K562 (cell line): ENCODE measurements at regions not wholly inside any gene's neighbourhood (a gene's known extent, or its start where the extent isn't known, plus 50 kb on each side); places are given as distances from the start of the nearest gene placed in this dataset.

ENCODE experiments used
- ATAC-seq: fragments of 200-7000 bp; cut with Tn5 transposase; 3 replicates; pipeline ENCODE4 v1.9.1; 2020; ENCODE audit warnings: moderate library complexity
- BruUV-seq: library from RNA; stranded (reverse); fragments of 400-500 nt; replicated peaks from 2 replicates; lab custom pipeline; 2021; lab: Mats Ljungman, UMichigan
- CTCF ChIA-PET: fragments of 300-600 bp; formaldehyde crosslinking; extraction: SDS; loops from one replicate; lab custom pipeline; 2021; ENCODE audit warnings: low intra/inter-chr PET ratio; lab: Yijun Ruan, JAX
- POLR2A ChIA-PET: fragments of 300-600, 350-650 bp; sonication (Branson Sonifier 250); formaldehyde crosslinking; extraction: SDS; loops from one replicate; lab custom pipeline; 2021; ENCODE audit warnings: antibody characterized with exemption, inconsistent platforms; lab: Yijun Ruan, JAX
- DNase-seq, 4 experiments: peaks; one replicate each; pipeline versions ENCODE4 v3.0.0 to v3.0.0-alpha.2; 2011 to 2018; ENCODE audit warnings: low spot score in 3 of 4, mixed read lengths in 3 of 4; ENCODE audit errors: extremely low read depth in 1 of 4
- FAIRE-seq: peaks from 2 replicates; lab custom pipeline; 2011; peaks lifted over from hg19 to GRCh38; lab: Jason Lieb, UNC
- H2AFZ ChIP-seq: 2 replicates; pipeline ENCODE4 v1.6.0; 2011; ENCODE audit warnings: low read depth, low read length, control low read depth, inconsistent platforms
- H3K27ac ChIP-seq: fragments of 200-600 bp; 3 replicates; pipeline ENCODE4 v1.8.0; 2011; ENCODE audit warnings: low read depth, mild to moderate bottlenecking, control low read depth, inconsistent platforms, low read length, moderate library complexity, mixed read lengths; ENCODE audit errors: extremely low read depth
- H3K27me3 ChIP-seq, 2 experiments: fragments of 300-600 bp in 1 of 2; 2 replicates in 1 of 2; 3 replicates in 1 of 2; pipeline versions ENCODE4 v1.6.0 to v1.8.0; 2011; ENCODE audit warnings: inconsistent platforms in 2 of 2, low read length in 2 of 2, mild to moderate bottlenecking in 1 of 2, mixed read lengths in 1 of 2, moderate library complexity in 1 of 2; ENCODE audit not compliant: control insufficient read depth in 2 of 2, insufficient read depth in 2 of 2
- H3K36me3 ChIP-seq: fragments of 300-600 bp; 3 replicates; pipeline ENCODE4 v1.8.0; 2011; ENCODE audit warnings: mild to moderate bottlenecking, low read length, inconsistent platforms; ENCODE audit not compliant: control insufficient read depth, insufficient read depth
- H3K4me1 ChIP-seq, 2 experiments: fragments of 200-600 bp in 1 of 2; replicated peaks in 1 of 2; 2 replicates in 1 of 2; 3 replicates in 1 of 2; pipeline versions ENCODE4 v1.5.1 to v1.8.0; 2011; ENCODE audit warnings: inconsistent platforms in 2 of 2, low read length in 2 of 2, mild to moderate bottlenecking in 1 of 2, mixed read lengths in 1 of 2, moderate library complexity in 1 of 2; ENCODE audit not compliant: control insufficient read depth in 2 of 2, insufficient read depth in 2 of 2
- H3K4me2 ChIP-seq: 2 replicates; pipeline ENCODE4 v1.6.1; 2011; ENCODE audit warnings: low read length, control low read depth, inconsistent platforms, mixed read lengths; ENCODE audit not compliant: insufficient read depth
- H3K4me3 ChIP-seq: fragments of 200-600 bp; sonication (generic), shearing (Covaris generic); 2 replicates; pipeline ENCODE4 v1.5.1; 2016; ENCODE audit warnings: control low read depth, inconsistent platforms
- H3K79me2 ChIP-seq: fragments of 200-600 bp; 3 replicates; pipeline ENCODE4 v1.8.0; 2011; ENCODE audit warnings: low read length, inconsistent platforms; ENCODE audit not compliant: control insufficient read depth, insufficient read depth
- H3K9ac ChIP-seq, 2 experiments: 2 replicates each; pipeline versions ENCODE4 v1.6.0 to v1.6.1; 2011; ENCODE audit warnings: low read depth in 2 of 2, low read length in 2 of 2, control low read depth in 1 of 2, inconsistent platforms in 1 of 2, mild to moderate bottlenecking in 1 of 2, mixed read lengths in 1 of 2; ENCODE audit not compliant: insufficient read depth in 1 of 2
- H3K9me1 ChIP-seq: one replicate; pipeline ENCODE4 v1.6.0; 2011; ENCODE audit warnings: inconsistent platforms, mild to moderate bottlenecking, low read length, moderate library complexity; ENCODE audit not compliant: control insufficient read depth, insufficient read depth
- H3K9me3 ChIP-seq: replicated peaks from 2 replicates; pipeline ENCODE4 v1.5.1; 2011; ENCODE audit warnings: low read depth, low read length, inconsistent platforms; ENCODE audit not compliant: control insufficient read depth, insufficient read depth
- H4K20me1 ChIP-seq: replicated peaks from 2 replicates; pipeline ENCODE4 v1.6.1; 2011; ENCODE audit warnings: low read length, inconsistent platforms, mixed read lengths; ENCODE audit not compliant: control insufficient read depth, insufficient read depth
- ARHGAP35 ChIP-seq: fragments of 450-650 bp; IDR thresholded peaks from 2 replicates; pipeline ENCODE4 v1.6.1; 2018; ENCODE audit not compliant: partially characterized antibody
- CAMTA2 ChIP-seq: fragments of 250-450 bp; sonication (Bioruptor Pico); conservative IDR thresholded peaks from 2 replicates; pipeline ENCODE4 v1.5.1; 2022
- CREB1 ChIP-seq, 2 experiments: sonication (generic) in 1 of 2; formaldehyde crosslinking in 1 of 2; IDR thresholded peaks; 2 replicates each; pipeline versions ENCODE4 v1.6.1 to v1.8.0; 2012 to 2022; ENCODE audit warnings: inconsistent platforms in 1 of 2, mild to moderate bottlenecking in 1 of 2, missing genetic modification reagents in 1 of 2, moderate library complexity in 1 of 2
- DNMT1 ChIP-seq: fragments of 450-650 bp; IDR thresholded peaks from 2 replicates; pipeline ENCODE4 v1.6.1; 2016; ENCODE audit warnings: antibody characterized with exemption, mild to moderate bottlenecking
- FOXJ3 ChIP-seq: sonication (generic); formaldehyde crosslinking; IDR thresholded peaks from 2 replicates; pipeline ENCODE4 v1.4.0; 2020; ENCODE audit warnings: mild to moderate bottlenecking, missing genetic modification reagents
- FOXO4 ChIP-seq: fragments of 450-650 bp; formaldehyde crosslinking; IDR thresholded peaks from 2 replicates; pipeline ENCODE4 v1.4.0; 2020; ENCODE audit warnings: mild to moderate bottlenecking, moderate library complexity
- RBM34 ChIP-seq: fragments of 200-400 bp; formaldehyde crosslinking; IDR thresholded peaks from 2 replicates; pipeline ENCODE4 v1.6.1; 2018; ENCODE audit warnings: low read length, borderline replicate concordance; ENCODE audit not compliant: insufficient read depth
- RHOXF2B ChIP-seq: fragments of 250-450 bp; sonication (Bioruptor Pico); conservative IDR thresholded peaks from 2 replicates; pipeline ENCODE4 v1.5.1; 2021
- SMAD1 ChIP-seq: fragments of 150-350 bp; IDR thresholded peaks from 2 replicates; pipeline ENCODE4 v1.6.1; 2014; ENCODE audit warnings: low read length, low read depth; ENCODE audit not compliant: partially characterized antibody
- ZNF253 ChIP-seq: fragments of 250-450 bp; sonication (Bioruptor Pico); conservative IDR thresholded peaks from 2 replicates; pipeline ENCODE4 v1.6.1; 2021; ENCODE audit warnings: mild to moderate bottlenecking
- ZNF699 ChIP-seq: fragments of 250-450 bp; sonication (Bioruptor Pico); IDR thresholded peaks from 2 replicates; pipeline ENCODE4 v1.8.0; 2021; ENCODE audit warnings: mild to moderate bottlenecking, moderate library complexity; ENCODE audit not compliant: insufficient replicate concordance
- WGBS: fragments of 100-300 bp; shearing (Covaris generic); methylation state at CpG from one replicate; pipeline ENCODE4 v1.1.6; 2016; ENCODE audit warnings: low coverage, mixed read lengths; ENCODE audit not compliant: insufficient coverage; ENCODE audit errors: missing lambda C conversion rate; 5-methylcytosine and 5-hydroxymethylcytosine counted together
- in situ Hi-C: fragments of 300-500 bp; cut with MboI; formaldehyde crosslinking; loops from 4 replicates; pipeline ENCODE4 v1.15.0; 2018; ENCODE audit warnings: inconsistent platforms, mixed read lengths
- intact Hi-C: fragments of 100-400 bp; cut with micrococcal nuclease; formaldehyde crosslinking; loops from 2 replicates; pipeline ENCODE4 v1.14.2; 2022
- TF ChIP-seq, protein P1 (sequence below), 2 experiments: fragments of 150-350 bp in 1 of 2; IDR thresholded peaks; 2 replicates each; pipeline ENCODE4 v1.6.1; 2012 to 2016; ENCODE audit warnings: low read depth in 2 of 2, low read length in 2 of 2, mild to moderate bottlenecking in 1 of 2, moderate library complexity in 1 of 2

DNA sequence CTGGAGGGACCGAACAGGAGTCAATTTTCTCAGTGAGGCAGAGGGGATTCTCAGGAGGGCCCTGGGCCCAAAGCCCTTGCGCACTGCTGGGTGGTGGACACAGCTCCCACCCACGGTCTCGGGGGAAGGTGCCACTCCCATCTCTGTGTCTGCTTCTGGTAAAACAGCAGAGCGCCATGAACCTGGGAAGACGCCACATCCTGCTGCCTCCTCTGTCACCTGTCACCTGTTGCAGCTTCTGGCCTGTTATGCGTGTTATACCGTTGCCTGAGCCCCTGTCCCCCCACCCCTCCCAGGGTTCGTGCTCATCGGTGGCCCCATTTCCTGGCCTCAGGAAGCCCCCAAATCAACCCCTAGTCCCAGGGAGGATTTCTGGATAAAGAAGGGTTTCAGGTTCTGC lies 125.8 kb upstream of the AJAP1 start:
- H3K27me3 ChIP-seq: peaks cover 0 to 21% of the 10 kb centered on the region in 2 experiments; a peak in 2 of 5 replicates
- no TSS peak for BruUV-seq
- in situ Hi-C loops: no loop called here
- H3K9ac ChIP-seq: no peak overlapping the region
- FAIRE-seq (no peak), DNase-seq (no peak)
- H3K9me3 ChIP-seq: no peaks in the 10 kb centered on the region; the same call in 1 of the 2 replicates
- H3K79me2 ChIP-seq: no peaks in the 10 kb centered on the region
- H4K20me1 ChIP-seq: no peaks in the 10 kb centered on the region
- no peaks in the 10 kb centered on the region for H3K4me1 ChIP-seq
- H3K27ac ChIP-seq: no peak overlapping the region
- POLR2A ChIA-PET: interaction anchor here (1.0 kb wide), 1 partner anchor 10 kb away, joined by 3 read pairs; no protein-coding TSS in a partner anchor
- CTCF ChIA-PET: no interaction called here
- no peak for TF ChIP-seq FOXJ3
- TF ChIP-seq FOXO4 (CRISPR knock-in tag): no peak
- TF ChIP-seq DNMT1: no peak
- no peak for TF ChIP-seq CREB1 (IDR thresholded peaks at IDR 0.05)
- TF ChIP-seq CREB1 (CRISPR knock-in tag; IDR thresholded peaks at IDR 0.05): no peak
- TF ChIP-seq ARHGAP35: no peak
- TF ChIP-seq ZNF699: no peak
- TF ChIP-seq CAMTA2 (CRISPR knock-in tag): no peak
- TF ChIP-seq, protein P1, sequence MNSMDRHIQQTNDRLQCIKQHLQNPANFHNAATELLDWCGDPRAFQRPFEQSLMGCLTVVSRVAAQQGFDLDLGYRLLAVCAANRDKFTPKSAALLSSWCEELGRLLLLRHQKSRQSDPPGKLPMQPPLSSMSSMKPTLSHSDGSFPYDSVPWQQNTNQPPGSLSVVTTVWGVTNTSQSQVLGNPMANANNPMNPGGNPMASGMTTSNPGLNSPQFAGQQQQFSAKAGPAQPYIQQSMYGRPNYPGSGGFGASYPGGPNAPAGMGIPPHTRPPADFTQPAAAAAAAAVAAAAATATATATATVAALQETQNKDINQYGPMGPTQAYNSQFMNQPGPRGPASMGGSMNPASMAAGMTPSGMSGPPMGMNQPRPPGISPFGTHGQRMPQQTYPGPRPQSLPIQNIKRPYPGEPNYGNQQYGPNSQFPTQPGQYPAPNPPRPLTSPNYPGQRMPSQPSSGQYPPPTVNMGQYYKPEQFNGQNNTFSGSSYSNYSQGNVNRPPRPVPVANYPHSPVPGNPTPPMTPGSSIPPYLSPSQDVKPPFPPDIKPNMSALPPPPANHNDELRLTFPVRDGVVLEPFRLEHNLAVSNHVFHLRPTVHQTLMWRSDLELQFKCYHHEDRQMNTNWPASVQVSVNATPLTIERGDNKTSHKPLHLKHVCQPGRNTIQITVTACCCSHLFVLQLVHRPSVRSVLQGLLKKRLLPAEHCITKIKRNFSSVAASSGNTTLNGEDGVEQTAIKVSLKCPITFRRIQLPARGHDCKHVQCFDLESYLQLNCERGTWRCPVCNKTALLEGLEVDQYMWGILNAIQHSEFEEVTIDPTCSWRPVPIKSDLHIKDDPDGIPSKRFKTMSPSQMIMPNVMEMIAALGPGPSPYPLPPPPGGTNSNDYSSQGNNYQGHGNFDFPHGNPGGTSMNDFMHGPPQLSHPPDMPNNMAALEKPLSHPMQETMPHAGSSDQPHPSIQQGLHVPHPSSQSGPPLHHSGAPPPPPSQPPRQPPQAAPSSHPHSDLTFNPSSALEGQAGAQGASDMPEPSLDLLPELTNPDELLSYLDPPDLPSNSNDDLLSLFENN (IDR thresholded peaks at IDR 0.05; ENCODE audit: low read depth in 2 of 2, low read length in 2 of 2): no peak
- no peak for TF ChIP-seq RBM34
- no peak for TF ChIP-seq RHOXF2B (CRISPR knock-in tag)
- TF ChIP-seq ZNF253 (CRISPR knock-in tag): no peak
- no peak for TF ChIP-seq SMAD1
- TF ChIP-seq, all 486 proteins: peak for 0
- WGBS: 0% methylated on average over 10 of the region's 10 CpGs
- intact Hi-C loops: no loop called here
- Histone ChIP-seq H2AFZ (no peak overlapping the region), H3K4me3 (no peak overlapping the region), H3K9me1 (no peaks in the 10 kb centered on the region), H3K4me2 (no peak overlapping the region), H3K36me3 (no peaks in the 10 kb centered on the region)
- no peak for ATAC-seq
